ENCODE measurements at regions not wholly inside any gene's neighbourhood (a gene's known extent, or its start where the extent isn't known, plus 50 kb on each side); places are given as distances from the start of the nearest gene placed in this dataset.

DNA sequence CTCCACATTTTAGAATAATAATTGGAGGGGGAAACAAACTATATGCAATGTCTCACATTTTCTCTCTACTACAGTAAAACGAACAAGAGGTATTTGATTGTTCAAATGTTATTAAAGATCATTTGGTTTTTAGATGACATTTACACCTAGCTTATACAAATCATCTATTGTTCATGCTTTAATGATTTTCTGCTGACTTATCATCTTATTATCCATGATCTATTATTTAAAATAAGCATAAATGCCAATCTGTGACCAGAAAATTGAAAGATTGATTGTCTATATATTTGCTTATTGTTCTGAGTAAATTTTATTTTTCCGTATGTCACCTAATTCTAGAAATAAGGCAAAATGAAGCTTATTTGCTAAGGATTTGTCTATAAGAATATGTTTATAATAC lies 537.2 kb downstream of the KCNJ3 start:
- no peaks in the 10 kb centered on the region for H3K36me3 Mint-ChIP-seq
- H3K36me3 ChIP-seq (ENCODE audit: control insufficient read depth, insufficient read depth, low read length) = no peaks in the 10 kb centered on the region

DNA sequence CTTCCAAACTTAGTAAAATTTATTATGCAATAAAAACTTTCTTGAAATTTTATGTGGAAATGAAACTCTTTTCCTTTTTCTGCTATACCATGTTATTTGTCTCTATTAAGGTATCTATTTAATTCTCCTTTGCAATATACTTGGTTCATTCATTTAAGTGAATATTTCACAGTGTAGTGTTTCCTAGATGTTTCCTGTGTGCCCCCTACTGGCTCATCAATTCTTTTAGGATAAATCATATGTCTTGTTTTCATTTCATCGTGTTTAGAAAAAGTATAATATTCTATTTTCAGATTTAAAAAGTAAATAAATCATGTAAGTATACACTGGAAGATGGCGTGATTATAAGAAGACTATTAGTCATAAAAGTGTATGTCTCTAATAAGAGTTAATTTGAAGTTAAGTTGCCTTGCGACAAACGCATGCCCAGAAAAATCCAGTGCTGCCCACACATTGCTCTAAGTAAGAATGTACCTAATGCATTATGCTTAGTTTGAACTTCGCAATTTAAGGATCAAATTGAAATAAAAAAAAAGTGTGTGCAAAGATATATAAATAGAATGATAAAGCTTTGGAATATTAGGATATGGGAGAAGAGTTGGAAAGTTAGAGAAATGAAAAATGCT lies 525.4 kb downstream of the KCNJ3 start:
- Mint-ChIP-seq H3K27me3 (no peaks in the 10 kb centered on the region), H3K4me3 (no peak overlapping the region)

More for the DNA sequence above, 537.2 kb downstream of the KCNJ3 start:
- peaks cover 0 to 15% (median 3%) of the 10 kb centered on the region in 7 donors for H3K9me3 Mint-ChIP-seq
- H3K4me1 ChIP-seq (ENCODE audit: control insufficient read depth, insufficient read depth, low read length, poor library complexity, severe bottlenecking) = no peaks in the 10 kb centered on the region
- no peaks in the 10 kb centered on the region for H3K4me1 Mint-ChIP-seq
- H3K27me3 ChIP-seq (ENCODE audit: control insufficient read depth, insufficient read depth, low read length) = no peaks in the 10 kb centered on the region
- DNase-seq (no peak), ATAC-seq (ENCODE audit: low read depth in 2 of 2) (no peak)
- no peak overlapping the region for H3K4me3 Mint-ChIP-seq
- H3K27me3 Mint-ChIP-seq = no peaks in the 10 kb centered on the region
- no peak overlapping the region for H3K27ac ChIP-seq (ENCODE audit: insufficient read depth, low read length, poor library complexity, severe bottlenecking)
- no peak overlapping the region for H3K27ac Mint-ChIP-seq
- H3K9me3 ChIP-seq (ENCODE audit: control insufficient read depth in 2 of 2, low read length in 2 of 2) = no peaks in the 10 kb centered on the region
- H3K4me3 ChIP-seq (ENCODE audit: low read depth, low read length) = no peak overlapping the region

GRCh38 chr2:155218945-155219344 lies 520.5 kb downstream of the KCNJ3 start:
- DNase-seq (no peak), ATAC-seq (ENCODE audit: low read depth in 2 of 2) (no peak)
- Mint-ChIP-seq H3K4me1 (no peaks in the 10 kb centered on the region), H3K27me3 (no peaks in the 10 kb centered on the region), H3K9me3 (peaks cover 0 to 5% (median 0%) of the 10 kb centered on the region in 7 donors), H3K4me3 (no peak overlapping the region), H3K36me3 (no peaks in the 10 kb centered on the region), H3K27ac (no peak overlapping the region)
- Histone ChIP-seq H3K27me3 (ENCODE audit: control insufficient read depth, insufficient read depth, low read length) (no peaks in the 10 kb centered on the region), H3K4me3 (ENCODE audit: low read depth, low read length) (no peak overlapping the region), H3K27ac (ENCODE audit: insufficient read depth, low read length, poor library complexity, severe bottlenecking) (no peak overlapping the region), H3K4me1 (ENCODE audit: control insufficient read depth, insufficient read depth, low read length, poor library complexity, severe bottlenecking) (no peaks in the 10 kb centered on the region), H3K36me3 (ENCODE audit: control insufficient read depth, insufficient read depth, low read length) (no peaks in the 10 kb centered on the region), H3K9me3 (ENCODE audit: control insufficient read depth in 2 of 2, low read length in 2 of 2) (no peaks in the 10 kb centered on the region)

More for the DNA sequence above, 525.4 kb downstream of the KCNJ3 start:
- Mint-ChIP-seq H3K4me1 (no peaks in the 10 kb centered on the region), H3K36me3 (no peaks in the 10 kb centered on the region), H3K27ac (no peak overlapping the region), H3K9me3 (peaks cover 0 to 15% (median 4%) of the 10 kb centered on the region in 7 donors)
- no peaks in the 10 kb centered on the region for H3K9me3 ChIP-seq (ENCODE audit: control insufficient read depth in 2 of 2, low read length in 2 of 2)
- H3K27ac ChIP-seq (ENCODE audit: insufficient read depth, low read length, poor library complexity, severe bottlenecking) = no peak overlapping the region
- no peaks in the 10 kb centered on the region for H3K4me1 ChIP-seq (ENCODE audit: control insufficient read depth, insufficient read depth, low read length, poor library complexity, severe bottlenecking)
- H3K36me3 ChIP-seq (ENCODE audit: control insufficient read depth, insufficient read depth, low read length) = no peaks in the 10 kb centered on the region
- H3K27me3 ChIP-seq (ENCODE audit: control insufficient read depth, insufficient read depth, low read length) = no peaks in the 10 kb centered on the region
- ATAC-seq (ENCODE audit: low read depth in 2 of 2) = no peak
- DNase-seq = no peak
- H3K4me3 ChIP-seq (ENCODE audit: low read depth, low read length) = no peak overlapping the region

- peaks cover 0 to 5% (median 0%) of the 10 kb centered on the region in 7 donors for H3K9me3 Mint-ChIP-seq
- Histone ChIP-seq H3K36me3 (ENCODE audit: control insufficient read depth, insufficient read depth, low read length) (no peaks in the 10 kb centered on the region), H3K4me1 (ENCODE audit: control insufficient read depth, insufficient read depth, low read length, poor library complexity, severe bottlenecking) (no peaks in the 10 kb centered on the region), H3K4me3 (ENCODE audit: low read depth, low read length) (no peak overlapping the region), H3K9me3 (ENCODE audit: control insufficient read depth in 2 of 2, low read length in 2 of 2) (no peaks in the 10 kb centered on the region), H3K27me3 (ENCODE audit: control insufficient read depth, insufficient read depth, low read length) (no peaks in the 10 kb centered on the region), H3K27ac (ENCODE audit: insufficient read depth, low read length, poor library complexity, severe bottlenecking) (no peak overlapping the region)
- no peak for DNase-seq
- H3K4me1 Mint-ChIP-seq = no peaks in the 10 kb centered on the region
- H3K4me3 Mint-ChIP-seq = no peak overlapping the region
- no peaks in the 10 kb centered on the region for H3K36me3 Mint-ChIP-seq
- ATAC-seq (ENCODE audit: low read depth in 2 of 2) = no peak
- H3K27me3 Mint-ChIP-seq = no peaks in the 10 kb centered on the region
- no peak overlapping the region for H3K27ac Mint-ChIP-seq
Observed at GRCh38 chr2:155218292-155218924, 519.9 kb downstream of the KCNJ3 start.

GRCh38 chr2:155215037-155215707 lies 516.7 kb downstream of the KCNJ3 start:
- Mint-ChIP-seq H3K4me1 (no peaks in the 10 kb centered on the region), H3K27ac (no peak overlapping the region), H3K36me3 (no peaks in the 10 kb centered on the region), H3K27me3 (no peaks in the 10 kb centered on the region), H3K9me3 (peaks cover 0 to 6% (median 2%) of the 10 kb centered on the region in 7 donors), H3K4me3 (no peak overlapping the region)
- no peaks in the 10 kb centered on the region for H3K36me3 ChIP-seq (ENCODE audit: control insufficient read depth, insufficient read depth, low read length)
- H3K9me3 ChIP-seq (ENCODE audit: control insufficient read depth in 2 of 2, low read length in 2 of 2) = no peaks in the 10 kb centered on the region
- no peak for ATAC-seq (ENCODE audit: low read depth in 2 of 2)
- H3K27ac ChIP-seq (ENCODE audit: insufficient read depth, low read length, poor library complexity, severe bottlenecking) = no peak overlapping the region
- no peak for DNase-seq
- no peaks in the 10 kb centered on the region for H3K27me3 ChIP-seq (ENCODE audit: control insufficient read depth, insufficient read depth, low read length)
- no peaks in the 10 kb centered on the region for H3K4me1 ChIP-seq (ENCODE audit: control insufficient read depth, insufficient read depth, low read length, poor library complexity, severe bottlenecking)
- H3K4me3 ChIP-seq (ENCODE audit: low read depth, low read length) = no peak overlapping the region

- DNase-seq = no peak
- Mint-ChIP-seq H3K36me3 (no peaks in the 10 kb centered on the region), H3K9me3 (peaks cover 0 to 6% (median 2%) of the 10 kb centered on the region in 7 donors), H3K27me3 (no peaks in the 10 kb centered on the region), H3K27ac (no peak overlapping the region), H3K4me1 (no peaks in the 10 kb centered on the region), H3K4me3 (no peak overlapping the region)
- Histone ChIP-seq H3K36me3 (ENCODE audit: control insufficient read depth, insufficient read depth, low read length) (no peaks in the 10 kb centered on the region), H3K4me3 (ENCODE audit: low read depth, low read length) (no peak overlapping the region), H3K27me3 (ENCODE audit: control insufficient read depth, insufficient read depth, low read length) (no peaks in the 10 kb centered on the region), H3K4me1 (ENCODE audit: control insufficient read depth, insufficient read depth, low read length, poor library complexity, severe bottlenecking) (no peaks in the 10 kb centered on the region), H3K27ac (ENCODE audit: insufficient read depth, low read length, poor library complexity, severe bottlenecking) (no peak overlapping the region), H3K9me3 (ENCODE audit: control insufficient read depth in 2 of 2, low read length in 2 of 2) (no peaks in the 10 kb centered on the region)
- no peak for ATAC-seq (ENCODE audit: low read depth in 2 of 2)
Observed at GRCh38 chr2:155209696-155210450, 511.4 kb downstream of the KCNJ3 start.

DNA sequence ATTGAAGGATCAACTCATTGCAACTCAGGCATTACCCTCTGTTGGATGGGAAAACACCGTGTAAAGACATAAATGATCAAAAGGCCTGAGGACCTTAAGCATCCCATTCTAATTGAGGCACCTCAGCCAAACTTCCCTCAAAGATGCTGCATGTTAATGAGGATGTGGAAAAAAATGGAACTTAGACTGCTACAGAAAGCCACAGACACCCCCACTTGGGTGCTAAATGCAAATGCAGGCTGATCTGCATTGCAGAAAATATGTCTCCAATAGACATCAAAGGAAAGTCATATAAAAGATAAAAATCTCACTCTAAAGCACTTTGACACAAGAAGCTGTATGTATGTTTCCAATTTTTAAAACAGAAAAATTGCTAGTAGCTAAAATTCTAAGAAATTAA lies 504.7 kb downstream of the KCNJ3 start:
- Histone ChIP-seq H3K4me1 (ENCODE audit: control insufficient read depth, insufficient read depth, low read length, poor library complexity, severe bottlenecking) (no peaks in the 10 kb centered on the region), H3K27ac (ENCODE audit: insufficient read depth, low read length, poor library complexity, severe bottlenecking) (no peak overlapping the region), H3K36me3 (ENCODE audit: control insufficient read depth, insufficient read depth, low read length) (no peaks in the 10 kb centered on the region), H3K9me3 (ENCODE audit: control insufficient read depth in 2 of 2, low read length in 2 of 2) (no peaks in the 10 kb centered on the region), H3K4me3 (ENCODE audit: low read depth, low read length) (no peak overlapping the region), H3K27me3 (ENCODE audit: control insufficient read depth, insufficient read depth, low read length) (no peaks in the 10 kb centered on the region)
- H3K27ac Mint-ChIP-seq = no peak overlapping the region
- H3K4me3 Mint-ChIP-seq = no peak overlapping the region
- H3K9me3 Mint-ChIP-seq = peaks cover 0 to 3% (median 0%) of the 10 kb centered on the region in 7 donors
- H3K36me3 Mint-ChIP-seq = no peaks in the 10 kb centered on the region
- DNase-seq = no peak
- H3K4me1 Mint-ChIP-seq = no peaks in the 10 kb centered on the region
- H3K27me3 Mint-ChIP-seq = no peaks in the 10 kb centered on the region
- ATAC-seq (ENCODE audit: low read depth in 2 of 2) = no peak

All from CD4-positive, CD25-positive, alpha-beta regulatory T cell (primary cell).